ENCODE measurements at regions not wholly inside any gene's neighbourhood (a gene's known extent, or its start where the extent isn't known, plus 50 kb on each side); places are given as distances from the start of the nearest gene placed in this dataset.

DNA sequence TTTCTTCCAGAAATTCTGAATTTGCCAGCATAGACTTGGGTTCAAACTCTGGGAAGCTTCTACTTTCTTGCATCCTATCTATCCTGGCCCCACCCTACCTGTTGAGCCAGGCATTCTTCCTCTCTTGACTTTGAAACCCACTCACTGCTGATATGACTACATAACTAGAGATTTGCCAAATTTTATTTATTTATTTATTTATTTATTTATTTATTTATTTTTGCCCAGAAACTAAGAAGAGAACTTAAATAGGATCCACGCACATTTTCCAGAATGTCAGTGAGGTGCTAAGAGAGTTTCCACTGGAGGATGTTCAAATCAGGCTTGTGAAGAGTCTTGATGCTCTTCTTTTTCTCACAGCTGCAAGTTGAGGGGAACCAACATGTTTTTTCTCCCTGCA, 487.8 kb upstream of the PODXL start:
- Histone ChIP-seq H3K9me3 (ENCODE audit: low read length) (no peaks in the 10 kb centered on the region), H3K4me1 (ENCODE audit: insufficient read depth, low read length, severe bottlenecking) (no peaks in the 10 kb centered on the region), H3K27me3 (ENCODE audit: insufficient read depth, low read length) (no peaks in the 10 kb centered on the region), H3K4me3 (ENCODE audit: low read depth, low read length, poor library complexity, severe bottlenecking) (no peak overlapping the region), H4K20me1 (ENCODE audit: insufficient read depth, low read length) (no peaks in the 10 kb centered on the region), H3K9me2 (ENCODE audit: low read depth, low read length) (no peaks in the 10 kb centered on the region), H2AFZ (ENCODE audit: low read length) (no peak overlapping the region), H3K4me2 (ENCODE audit: low read length) (no peak overlapping the region), H3K9ac (ENCODE audit: low read length) (no peak overlapping the region), H3K36me3 (ENCODE audit: insufficient read depth, low read length) (no peaks in the 10 kb centered on the region), H3K79me2 (ENCODE audit: insufficient read depth, low read length) (no peaks in the 10 kb centered on the region), H3F3A (ENCODE audit: insufficient read depth, low read length) (no peaks in the 10 kb centered on the region), H3K27ac (ENCODE audit: low read depth, low read length, poor library complexity, severe bottlenecking) (no peak overlapping the region)
- TF ChIP-seq EZH2 (IDR thresholded peaks at IDR 0.05; ENCODE audit: borderline replicate concordance, low read length) = no peak
- TF ChIP-seq, protein P1, sequence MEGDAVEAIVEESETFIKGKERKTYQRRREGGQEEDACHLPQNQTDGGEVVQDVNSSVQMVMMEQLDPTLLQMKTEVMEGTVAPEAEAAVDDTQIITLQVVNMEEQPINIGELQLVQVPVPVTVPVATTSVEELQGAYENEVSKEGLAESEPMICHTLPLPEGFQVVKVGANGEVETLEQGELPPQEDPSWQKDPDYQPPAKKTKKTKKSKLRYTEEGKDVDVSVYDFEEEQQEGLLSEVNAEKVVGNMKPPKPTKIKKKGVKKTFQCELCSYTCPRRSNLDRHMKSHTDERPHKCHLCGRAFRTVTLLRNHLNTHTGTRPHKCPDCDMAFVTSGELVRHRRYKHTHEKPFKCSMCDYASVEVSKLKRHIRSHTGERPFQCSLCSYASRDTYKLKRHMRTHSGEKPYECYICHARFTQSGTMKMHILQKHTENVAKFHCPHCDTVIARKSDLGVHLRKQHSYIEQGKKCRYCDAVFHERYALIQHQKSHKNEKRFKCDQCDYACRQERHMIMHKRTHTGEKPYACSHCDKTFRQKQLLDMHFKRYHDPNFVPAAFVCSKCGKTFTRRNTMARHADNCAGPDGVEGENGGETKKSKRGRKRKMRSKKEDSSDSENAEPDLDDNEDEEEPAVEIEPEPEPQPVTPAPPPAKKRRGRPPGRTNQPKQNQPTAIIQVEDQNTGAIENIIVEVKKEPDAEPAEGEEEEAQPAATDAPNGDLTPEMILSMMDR (IDR thresholded peaks at IDR 0.05; ENCODE audit: low read length) = no peak

DNA sequence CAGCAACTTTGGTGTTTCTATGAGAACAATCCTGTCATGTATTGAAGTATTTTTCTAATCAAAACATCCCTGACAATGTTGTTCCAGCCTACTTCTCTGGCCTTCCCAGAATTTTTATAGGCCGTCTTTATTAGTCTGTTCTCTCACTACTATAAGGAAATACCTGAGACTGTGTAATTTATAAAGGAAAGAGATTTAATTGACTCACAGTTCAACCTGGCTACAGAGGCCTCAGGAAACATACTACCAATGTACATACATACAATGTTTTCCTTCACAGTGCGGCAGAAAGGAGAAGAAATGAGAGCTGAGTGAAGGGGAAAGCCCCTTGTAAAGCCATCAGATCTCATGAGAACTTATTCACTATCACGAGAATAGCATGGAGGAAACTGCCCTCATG, 484.7 kb upstream of the PODXL start:
- Histone ChIP-seq H3K36me3 (ENCODE audit: insufficient read depth, low read length) (no peaks in the 10 kb centered on the region), H3K9me2 (ENCODE audit: low read depth, low read length) (no peaks in the 10 kb centered on the region), H3K4me1 (ENCODE audit: insufficient read depth, low read length, severe bottlenecking) (no peaks in the 10 kb centered on the region), H3K4me2 (ENCODE audit: low read length) (no peak overlapping the region), H3K79me2 (ENCODE audit: insufficient read depth, low read length) (no peaks in the 10 kb centered on the region), H3F3A (ENCODE audit: insufficient read depth, low read length) (no peaks in the 10 kb centered on the region), H3K9me3 (ENCODE audit: low read length) (no peaks in the 10 kb centered on the region), H3K4me3 (ENCODE audit: low read depth, low read length, poor library complexity, severe bottlenecking) (no peak overlapping the region), H4K20me1 (ENCODE audit: insufficient read depth, low read length) (no peaks in the 10 kb centered on the region), H3K9ac (ENCODE audit: low read length) (no peak overlapping the region), H3K27me3 (ENCODE audit: insufficient read depth, low read length) (no peaks in the 10 kb centered on the region), H3K27ac (ENCODE audit: low read depth, low read length, poor library complexity, severe bottlenecking) (no peak overlapping the region), H2AFZ (ENCODE audit: low read length) (no peak overlapping the region)
- TF ChIP-seq, protein P1 (IDR thresholded peaks at IDR 0.05; ENCODE audit: low read length) = no peak
- TF ChIP-seq EZH2 (IDR thresholded peaks at IDR 0.05; ENCODE audit: borderline replicate concordance, low read length) = no peak

DNA sequence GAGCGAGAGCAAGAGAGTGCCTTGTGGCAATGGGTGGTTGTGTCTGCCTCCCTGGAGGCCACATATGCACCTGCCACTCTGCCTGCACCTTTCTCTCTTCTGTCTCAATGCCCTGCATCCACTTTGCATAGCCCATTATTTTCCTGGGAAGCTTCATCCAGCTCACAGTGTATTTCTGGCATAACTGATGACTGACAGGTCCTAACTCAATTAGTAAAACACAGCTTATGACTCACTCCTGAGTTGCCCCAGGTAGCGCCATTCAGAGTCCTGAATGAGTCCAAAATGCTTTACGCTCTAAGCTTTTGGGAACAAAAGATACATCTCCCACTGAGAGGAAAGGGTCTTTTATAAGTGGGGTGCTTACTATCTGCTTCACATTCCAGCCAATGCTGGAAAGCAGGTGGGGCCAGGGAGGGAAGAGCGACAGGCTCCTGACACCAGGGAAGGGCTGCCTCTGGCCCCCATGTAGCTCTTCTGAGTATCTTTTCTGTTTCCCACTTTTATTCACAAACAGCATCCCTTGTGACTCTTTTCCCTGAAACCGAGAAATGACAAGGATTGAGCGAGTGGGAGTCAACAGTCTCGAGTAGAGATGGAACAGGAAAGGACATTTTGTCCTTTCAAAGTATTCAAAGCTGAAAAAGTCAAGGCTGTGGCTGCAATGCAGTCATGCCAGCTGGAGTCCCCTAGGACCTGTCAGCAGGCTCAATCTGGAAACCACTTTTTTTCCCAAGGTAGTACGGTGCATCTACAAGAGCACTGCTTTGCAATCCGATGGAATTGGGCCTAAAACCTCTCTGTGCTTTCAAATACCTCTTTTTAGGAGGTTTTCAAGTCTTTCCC, 479.3 kb upstream of the PODXL start:
- no peak for TF ChIP-seq EZH2 (IDR thresholded peaks at IDR 0.05; ENCODE audit: borderline replicate concordance, low read length)
- TF ChIP-seq, protein P1 (IDR thresholded peaks at IDR 0.05; ENCODE audit: low read length) = no peak
- Histone ChIP-seq H3K4me3 (ENCODE audit: low read depth, low read length, poor library complexity, severe bottlenecking) (no peak overlapping the region), H3K4me1 (ENCODE audit: insufficient read depth, low read length, severe bottlenecking) (no peaks in the 10 kb centered on the region), H3K79me2 (ENCODE audit: insufficient read depth, low read length) (no peaks in the 10 kb centered on the region), H4K20me1 (ENCODE audit: insufficient read depth, low read length) (no peaks in the 10 kb centered on the region), H3K4me2 (ENCODE audit: low read length) (no peak overlapping the region), H2AFZ (ENCODE audit: low read length) (no peak overlapping the region), H3F3A (ENCODE audit: insufficient read depth, low read length) (no peaks in the 10 kb centered on the region), H3K36me3 (ENCODE audit: insufficient read depth, low read length) (no peaks in the 10 kb centered on the region), H3K9ac (ENCODE audit: low read length) (no peak overlapping the region), H3K27ac (ENCODE audit: low read depth, low read length, poor library complexity, severe bottlenecking) (no peak overlapping the region), H3K9me2 (ENCODE audit: low read depth, low read length) (no peaks in the 10 kb centered on the region), H3K9me3 (ENCODE audit: low read length) (no peaks in the 10 kb centered on the region), H3K27me3 (ENCODE audit: insufficient read depth, low read length) (no peaks in the 10 kb centered on the region; the same call in 1 of the 2 replicates)
